HepG2 (cell line): ENCODE measurements at regions not wholly inside any gene's neighbourhood (a gene's known extent, or its start where the extent isn't known, plus 50 kb on each side); places are given as distances from the start of the nearest gene placed in this dataset.

Experiments used
- ATAC-seq: fragments of 200-7000 bp; cut with Tn5 transposase; 3 replicates; pipeline ENCODE4 v1.9.1; 2020; ENCODE audit warnings: mild to moderate bottlenecking, moderate library complexity
- BruUV-seq: library from RNA; stranded (reverse); fragments of 400-500 nt; replicated peaks from 2 replicates; lab custom pipeline; 2021; lab: Mats Ljungman, UMichigan
- CTCF ChIA-PET: fragments of 300-600 bp; formaldehyde crosslinking; extraction: SDS; loops from one replicate; lab custom pipeline; 2021; ENCODE audit warnings: low total read pairs, inconsistent platforms, low intra/inter-chr PET ratio; lab: Yijun Ruan, JAX
- POLR2A ChIA-PET: fragments of 350-600 bp; sonication (Branson Sonifier 250); formaldehyde crosslinking; loops from one replicate; lab custom pipeline; 2020; ENCODE audit warnings: antibody characterized with exemption, inconsistent platforms; lab: Yijun Ruan, JAX
- DNase-seq: peaks from one replicate; pipeline ENCODE4 v3.0.0-alpha.2; 2015; ENCODE audit warnings: low spot score
- FAIRE-seq: peaks from 3 replicates; lab custom pipeline; 2011; peaks lifted over from hg19 to GRCh38; lab: Jason Lieb, UNC
- H2AFZ ChIP-seq: one replicate; pipeline ENCODE4 v1.6.1; 2011; ENCODE audit warnings: low read length, inconsistent platforms
- H3K27ac ChIP-seq: fragments of 300-600 bp; 3 replicates; pipeline ENCODE4 v1.8.0; 2011; ENCODE audit warnings: mixed run types, mild to moderate bottlenecking, mixed read lengths, low read length, inconsistent platforms; ENCODE audit not compliant: insufficient read depth; ENCODE audit errors: extremely low read length
- H3K27me3 ChIP-seq, 2 experiments: fragments of 200-600 bp in 1 of 2; 2 replicates in 1 of 2; 3 replicates in 1 of 2; pipeline versions ENCODE4 v1.6.0 to v1.8.0; 2011; ENCODE audit warnings: low read length in 2 of 2, mild to moderate bottlenecking in 2 of 2, moderate library complexity in 2 of 2, inconsistent platforms in 1 of 2; ENCODE audit not compliant: insufficient read depth in 2 of 2, control insufficient read depth in 1 of 2
- H3K36me3 ChIP-seq, 2 experiments: fragments of 200-600 bp in 1 of 2; replicated peaks in 1 of 2; 2 replicates in 1 of 2; 3 replicates in 1 of 2; pipeline versions ENCODE4 v1.5.1 to v1.8.0; 2011; ENCODE audit warnings: low read length in 2 of 2, inconsistent platforms in 1 of 2; ENCODE audit not compliant: insufficient read depth in 2 of 2, control insufficient read depth in 1 of 2
- H3K4me1 ChIP-seq: 2 replicates; pipeline ENCODE4 v1.5.1; 2012; ENCODE audit warnings: low read length, inconsistent platforms; ENCODE audit not compliant: insufficient read depth
- H3K4me2 ChIP-seq: 2 replicates; pipeline ENCODE4 v1.6.0; 2011; ENCODE audit warnings: low read depth, low read length, inconsistent platforms
- H3K4me3 ChIP-seq, 3 experiments: fragments of 200-600 bp in 1 of 3; sonication (generic), shearing (Covaris generic) in 1 of 3; replicated peaks in 1 of 3; 2 replicates each; pipeline ENCODE4 v1.5.1; 2011 to 2016; ENCODE audit warnings: low read length in 3 of 3, inconsistent platforms in 2 of 3, low read depth in 2 of 3, mild to moderate bottlenecking in 2 of 3, control low read depth in 1 of 3, mixed read lengths in 1 of 3; ENCODE audit not compliant: insufficient read depth in 1 of 3
- H3K79me2 ChIP-seq: one replicate; pipeline ENCODE4 v1.6.1; 2011; ENCODE audit warnings: low read length, inconsistent platforms; ENCODE audit not compliant: insufficient read depth
- H3K9ac ChIP-seq: 2 replicates; pipeline ENCODE4 v1.6.0; 2011; ENCODE audit warnings: mild to moderate bottlenecking, low read depth, low read length, inconsistent platforms; ENCODE audit not compliant: insufficient read depth
- H3K9me3 ChIP-seq: 2 replicates; pipeline ENCODE4 v1.5.1; 2012; ENCODE audit warnings: mild to moderate bottlenecking, low read length
- H4K20me1 ChIP-seq: 2 replicates; pipeline ENCODE4 v1.6.0; 2011; ENCODE audit warnings: inconsistent platforms, mild to moderate bottlenecking, low read length, moderate library complexity; ENCODE audit not compliant: insufficient read depth
- AGO2 ChIP-seq: fragments of 200-400 bp; formaldehyde crosslinking; optimal IDR thresholded peaks from 2 replicates; pipeline ENCODE3; 2017; ENCODE audit warnings: mild to moderate bottlenecking, low read depth, low read length, moderate library complexity
- ATF4 ChIP-seq, 2 experiments: fragments of 450-650 bp in 1 of 2; sonication (generic) in 1 of 2; formaldehyde crosslinking; IDR thresholded peaks; 2 replicates each; pipeline versions ENCODE4 v1.5.0 to v1.8.0; 2020 to 2022; ENCODE audit warnings: mild to moderate bottlenecking in 1 of 2, missing genetic modification reagents in 1 of 2
- GRHL1 ChIP-seq: sonication (generic); formaldehyde crosslinking; conservative IDR thresholded peaks from 2 replicates; pipeline ENCODE4 v1.8.0; 2022; ENCODE audit warnings: missing genetic modification reagents
- MAFF ChIP-seq: IDR thresholded peaks from 2 replicates; pipeline ENCODE4 v1.6.1; 2011; ENCODE audit warnings: low read depth, low read length, improper control_type of control experiment
- PHF21A ChIP-seq: sonication (generic); formaldehyde crosslinking; IDR thresholded peaks from 2 replicates; pipeline ENCODE4 v1.5.0; 2020; ENCODE audit warnings: mild to moderate bottlenecking, missing genetic modification reagents
- REL ChIP-seq: sonication (generic); formaldehyde crosslinking; conservative IDR thresholded peaks from 2 replicates; pipeline ENCODE4 v1.8.0; 2022; ENCODE audit warnings: mild to moderate bottlenecking, missing genetic modification reagents, moderate library complexity
- THRA ChIP-seq: sonication (generic); formaldehyde crosslinking; IDR thresholded peaks from 2 replicates; pipeline ENCODE4 v1.4.0; 2020; ENCODE audit warnings: missing genetic modification reagents, borderline replicate concordance
- ZNF724P ChIP-seq: sonication (generic); formaldehyde crosslinking; IDR thresholded peaks from 2 replicates; pipeline ENCODE4 v1.8.0; 2022; ENCODE audit warnings: missing genetic modification reagents, borderline replicate concordance
- WGBS: methylation state at CpG from one replicate; pipeline ENCODE4 v1.1.6; 2017; ENCODE audit warnings: low lambda C conversion rate; 5-methylcytosine and 5-hydroxymethylcytosine counted together
- in situ Hi-C: cut with HindIII; loops from 2 replicates; pipeline ENCODE4 v1.10.0; 2017; ENCODE audit warnings: low pct_unique_long_range_greater_than_20kb; ENCODE audit not compliant: extremely low pct_ligation_motif_present
- intact Hi-C: fragments of 100-400 bp; cut with micrococcal nuclease; formaldehyde crosslinking; loops from one replicate; pipeline ENCODE4 v1.10.0; 2022; ENCODE audit not compliant: unreplicated experiment

- Histone ChIP-seq H3K4me3 (no peak overlapping the region), H3K9me3 (peaks cover 6% of the 10 kb centered on the region; the same call in 1 of the 2 replicates), H3K9ac (no peak overlapping the region), H2AFZ (no peak overlapping the region), H3K36me3 (no peaks in the 10 kb centered on the region), H3K79me2 (no peaks in the 10 kb centered on the region), H3K4me1 (no peaks in the 10 kb centered on the region), H3K4me2 (no peak overlapping the region), H3K27ac (no peak overlapping the region), H3K27me3 (no peaks in the 10 kb centered on the region), H4K20me1 (no peaks in the 10 kb centered on the region)
- FAIRE-seq: no peak
- intact Hi-C loops (no loop called here), in situ Hi-C loops (no loop called here)
- DNase-seq: no peak
- 8% methylated on average over 7 of the region's 7 CpGs for WGBS
- no peak for ATAC-seq
- ChIA-PET CTCF (no interaction called here), POLR2A (no interaction called here)
- TF ChIP-seq PHF21A (CRISPR knock-in tag) (no peak), ZNF724P (no peak), GRHL1 (CRISPR knock-in tag) (no peak), MAFF (no peak), AGO2 (no peak), THRA (no peak), ATF4 (CRISPR knock-in tag; IDR thresholded peaks at IDR 0.05) (no peak), REL (CRISPR knock-in tag) (no peak)
- no TSS peak for BruUV-seq
These were observed 610.5 kb upstream of the PFKP start for GRCh38 chr10:2456834-2457233.
